ENCODE measurements at regions not wholly inside any gene's neighbourhood (a gene's known extent, or its start where the extent isn't known, plus 50 kb on each side); places are given as distances from the start of the nearest gene placed in this dataset.

GRCh38 chr4:25569716-25570115 lies 85.9 kb upstream of the SLC34A2 start:
- TF ChIP-seq, protein P1, sequence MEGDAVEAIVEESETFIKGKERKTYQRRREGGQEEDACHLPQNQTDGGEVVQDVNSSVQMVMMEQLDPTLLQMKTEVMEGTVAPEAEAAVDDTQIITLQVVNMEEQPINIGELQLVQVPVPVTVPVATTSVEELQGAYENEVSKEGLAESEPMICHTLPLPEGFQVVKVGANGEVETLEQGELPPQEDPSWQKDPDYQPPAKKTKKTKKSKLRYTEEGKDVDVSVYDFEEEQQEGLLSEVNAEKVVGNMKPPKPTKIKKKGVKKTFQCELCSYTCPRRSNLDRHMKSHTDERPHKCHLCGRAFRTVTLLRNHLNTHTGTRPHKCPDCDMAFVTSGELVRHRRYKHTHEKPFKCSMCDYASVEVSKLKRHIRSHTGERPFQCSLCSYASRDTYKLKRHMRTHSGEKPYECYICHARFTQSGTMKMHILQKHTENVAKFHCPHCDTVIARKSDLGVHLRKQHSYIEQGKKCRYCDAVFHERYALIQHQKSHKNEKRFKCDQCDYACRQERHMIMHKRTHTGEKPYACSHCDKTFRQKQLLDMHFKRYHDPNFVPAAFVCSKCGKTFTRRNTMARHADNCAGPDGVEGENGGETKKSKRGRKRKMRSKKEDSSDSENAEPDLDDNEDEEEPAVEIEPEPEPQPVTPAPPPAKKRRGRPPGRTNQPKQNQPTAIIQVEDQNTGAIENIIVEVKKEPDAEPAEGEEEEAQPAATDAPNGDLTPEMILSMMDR (IDR thresholded peaks at IDR 0.05), result no peak
- TF ChIP-seq POLR2AphosphoS5 (IDR thresholded peaks at IDR 0.05) (no peak), POLR2A (IDR thresholded peaks at IDR 0.05) (no peak)
